Fibroblast of mammary gland (primary cell): ENCODE measurements at regions not wholly inside any gene's neighbourhood (a gene's known extent, or its start where the extent isn't known, plus 50 kb on each side); places are given as distances from the start of the nearest gene placed in this dataset.
"Not testable (repeated sequence)": the region's sequence is repeated elsewhere in the genome, so short reads cannot be mapped to it uniquely, and the experiment has no call there.

Experiments used
- DNase-seq: peaks from one replicate; pipeline ENCODE4 v3.0.0-alpha.2; 2010; ENCODE audit warnings: low read depth
- H3K4me3 ChIP-seq: 2 replicates; pipeline ENCODE4 v1.5.1; 2011; ENCODE audit warnings: low read depth, mild to moderate bottlenecking, low read length, moderate library complexity; ENCODE audit not compliant: control insufficient read depth
- TF ChIP-seq, protein P1 (sequence below): conservative IDR thresholded peaks from 2 replicates; pipeline ENCODE4 v1.5.1; 2011; ENCODE audit warnings: low read depth, low read length, inconsistent platforms; ENCODE audit not compliant: control insufficient read depth, insufficient read depth

DNA sequence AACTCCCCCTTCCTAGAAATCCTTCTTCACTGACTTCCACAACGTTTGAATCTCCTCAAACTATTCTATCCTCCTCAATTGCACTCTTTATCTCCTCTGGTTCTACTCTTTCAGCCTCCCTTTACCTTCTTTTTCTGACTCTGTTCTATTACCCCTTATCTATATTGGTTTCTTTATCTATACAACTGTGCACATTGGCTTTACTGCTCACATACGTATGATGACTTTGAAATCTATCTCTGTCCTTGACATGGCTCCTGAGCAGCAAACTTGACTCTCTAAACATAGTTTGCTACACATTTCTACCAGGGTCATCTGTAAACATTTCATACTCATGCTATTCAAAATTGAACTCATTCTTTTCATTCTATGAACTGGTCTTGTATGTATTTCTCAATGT, 601.0 kb upstream of the LINC00305 start:
- no peak for DNase-seq
- no peak overlapping the region for H3K4me3 ChIP-seq
- TF ChIP-seq, protein P1, sequence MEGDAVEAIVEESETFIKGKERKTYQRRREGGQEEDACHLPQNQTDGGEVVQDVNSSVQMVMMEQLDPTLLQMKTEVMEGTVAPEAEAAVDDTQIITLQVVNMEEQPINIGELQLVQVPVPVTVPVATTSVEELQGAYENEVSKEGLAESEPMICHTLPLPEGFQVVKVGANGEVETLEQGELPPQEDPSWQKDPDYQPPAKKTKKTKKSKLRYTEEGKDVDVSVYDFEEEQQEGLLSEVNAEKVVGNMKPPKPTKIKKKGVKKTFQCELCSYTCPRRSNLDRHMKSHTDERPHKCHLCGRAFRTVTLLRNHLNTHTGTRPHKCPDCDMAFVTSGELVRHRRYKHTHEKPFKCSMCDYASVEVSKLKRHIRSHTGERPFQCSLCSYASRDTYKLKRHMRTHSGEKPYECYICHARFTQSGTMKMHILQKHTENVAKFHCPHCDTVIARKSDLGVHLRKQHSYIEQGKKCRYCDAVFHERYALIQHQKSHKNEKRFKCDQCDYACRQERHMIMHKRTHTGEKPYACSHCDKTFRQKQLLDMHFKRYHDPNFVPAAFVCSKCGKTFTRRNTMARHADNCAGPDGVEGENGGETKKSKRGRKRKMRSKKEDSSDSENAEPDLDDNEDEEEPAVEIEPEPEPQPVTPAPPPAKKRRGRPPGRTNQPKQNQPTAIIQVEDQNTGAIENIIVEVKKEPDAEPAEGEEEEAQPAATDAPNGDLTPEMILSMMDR, result no peak

DNA sequence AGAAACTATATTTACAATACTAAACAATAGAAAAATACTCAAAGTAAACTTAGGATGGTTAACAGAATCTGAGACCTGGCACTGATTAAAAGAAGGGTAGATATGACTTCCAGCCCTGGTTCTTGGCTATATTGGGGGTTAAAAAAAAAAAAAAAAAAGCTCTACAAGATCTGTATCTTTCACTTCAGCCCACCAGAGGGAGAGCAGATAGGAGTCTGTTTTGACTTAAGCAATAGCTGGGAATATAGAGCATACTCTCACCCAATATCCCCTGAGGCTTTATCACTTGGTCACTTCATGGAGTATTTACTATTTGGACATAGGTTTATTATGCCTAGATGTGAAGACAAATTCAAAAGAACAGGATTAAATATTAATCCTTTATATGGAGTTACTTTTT, 598.9 kb upstream of the LINC00305 start:
- H3K4me3 ChIP-seq, result no peak overlapping the region
- TF ChIP-seq, protein P1, result no peak
- no peak for DNase-seq

DNA sequence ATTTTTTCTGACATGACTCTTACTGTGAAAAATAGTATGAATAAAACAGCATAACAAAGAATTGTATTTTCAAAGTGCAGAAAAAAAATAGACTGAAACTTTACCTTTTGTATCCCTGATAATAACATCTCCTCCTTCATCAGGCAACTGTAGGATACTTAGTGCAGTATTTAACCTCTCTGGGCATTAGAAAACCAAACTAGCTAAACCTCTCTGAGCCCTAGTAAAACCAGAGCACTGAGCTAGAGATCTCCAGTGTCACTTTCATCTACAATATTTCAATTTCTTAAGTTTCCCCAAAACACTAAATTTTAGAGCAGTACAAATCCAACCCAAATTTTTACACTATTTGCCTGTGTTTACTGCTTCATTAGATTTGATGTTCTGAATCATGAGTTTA, 594.0 kb upstream of the LINC00305 start:
- H3K4me3 ChIP-seq, result no peak overlapping the region
- DNase-seq, result no peak
- TF ChIP-seq, protein P1, result no peak

DNA sequence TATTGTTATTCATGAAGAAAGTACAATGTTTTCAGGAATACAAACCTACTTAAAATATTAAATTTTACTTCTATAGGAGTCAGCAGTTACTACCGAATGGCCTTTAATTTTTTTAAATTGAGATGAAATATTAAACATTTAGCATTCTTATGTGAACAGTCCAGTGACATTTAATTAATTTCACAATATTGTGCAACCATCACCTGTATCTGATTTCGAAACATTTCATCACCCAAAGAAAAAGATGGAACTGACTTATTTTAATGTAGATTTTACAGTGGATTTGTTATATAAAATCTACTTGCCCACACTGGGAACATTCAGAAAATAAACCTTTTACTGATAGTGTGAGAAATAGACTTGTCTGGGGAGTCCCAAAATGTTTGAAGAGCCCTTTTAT, 585.2 kb upstream of the LINC00305 start:
- TF ChIP-seq, protein P1, result no peak
- H3K4me3 ChIP-seq, result no peak overlapping the region
- no peak for DNase-seq

DNA sequence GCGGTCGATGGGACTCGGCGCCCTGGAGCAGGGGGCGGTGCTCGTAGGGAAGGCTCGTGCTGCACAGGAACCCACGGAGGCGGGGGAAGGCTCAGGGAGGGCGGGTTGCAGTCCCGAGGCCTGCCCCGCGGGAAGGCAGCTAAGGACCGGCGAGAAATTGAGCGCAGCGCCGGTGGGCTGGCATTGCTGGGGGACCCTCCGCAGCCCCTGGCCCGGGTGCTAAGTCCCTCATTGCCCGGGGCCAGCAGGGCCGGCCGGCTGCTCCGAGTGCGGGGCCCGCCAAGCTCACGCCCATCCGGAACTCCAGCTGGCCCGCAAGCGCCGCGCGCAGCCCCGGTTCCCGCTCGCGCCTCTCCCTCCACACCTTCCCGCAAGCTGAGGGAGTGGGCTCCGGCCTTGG, 576.8 kb upstream of the LINC00305 start:
- not testable (repeated sequence) for DNase-seq, H3K4me3 ChIP-seq

DNA sequence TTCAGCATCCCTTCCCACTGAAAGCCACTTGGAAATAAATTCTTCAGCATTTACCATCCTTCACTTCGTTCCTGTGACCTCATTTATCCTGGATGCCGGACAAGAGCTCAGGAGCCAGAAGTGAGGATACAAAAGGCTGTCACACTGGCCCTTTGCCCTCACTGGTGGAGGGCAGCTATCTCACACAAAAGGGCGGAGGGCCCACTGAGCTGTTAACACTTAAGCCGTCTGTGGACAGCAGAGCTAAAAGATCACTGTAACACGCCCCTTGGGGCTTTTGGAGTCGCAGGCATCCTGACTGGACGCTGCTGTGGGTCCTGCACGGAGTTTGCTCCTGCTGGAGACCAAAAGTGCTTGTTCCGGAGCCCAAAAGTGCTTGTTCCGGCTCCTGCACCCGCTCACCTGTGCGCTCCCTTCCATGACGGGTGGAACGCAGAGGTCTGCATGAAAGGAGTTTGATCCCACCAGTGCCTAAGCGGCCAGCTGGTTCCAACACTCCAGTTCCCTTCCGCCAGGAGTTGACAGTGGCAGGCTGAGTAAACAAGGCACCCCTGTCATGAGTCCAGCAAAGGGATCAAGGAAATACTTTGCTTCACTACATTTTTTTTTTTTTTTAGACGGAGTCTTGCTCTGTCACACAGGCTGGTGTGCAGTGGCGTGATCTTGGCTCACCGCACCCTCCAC, 572.0 kb upstream of the LINC00305 start:
- H3K4me3 ChIP-seq, result no peak overlapping the region
- TF ChIP-seq, protein P1, result no peak
- DNase-seq, result no peak

DNA sequence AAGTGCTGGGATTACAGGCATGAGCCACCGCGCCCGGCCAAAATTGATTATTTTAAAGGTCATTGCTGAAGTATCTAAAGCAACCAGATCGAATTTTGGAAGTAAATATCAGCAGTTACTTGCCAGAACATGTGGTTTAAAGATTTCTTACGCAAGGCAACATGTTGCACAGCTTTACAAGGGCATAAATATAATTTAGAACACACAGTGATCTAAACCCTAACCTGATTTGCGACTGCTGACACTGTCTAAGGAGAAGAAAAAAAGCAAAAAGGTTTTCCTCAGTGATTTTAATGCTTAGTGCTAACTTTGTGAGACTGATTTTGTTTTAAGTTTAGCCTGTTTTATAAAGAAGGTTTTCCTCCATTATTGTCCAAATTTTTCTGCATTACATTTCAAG, 569.9 kb upstream of the LINC00305 start:
- TF ChIP-seq, protein P1, result no peak
- H3K4me3 ChIP-seq, result no peak overlapping the region
- DNase-seq, result no peak
